NCI-H146 treated with DMSO at 0.1 percent for 48 hours (cell line): ENCODE measurements at regions not wholly inside any gene's neighbourhood (a gene's known extent, or its start where the extent isn't known, plus 50 kb on each side); places are given as distances from the start of the nearest gene placed in this dataset.
"Not testable (repeated sequence)": the region's sequence is repeated elsewhere in the genome, so short reads cannot be mapped to it uniquely, and the experiment has no call there.

Source experiments
- DNase-seq: peaks from one replicate; lab custom pipeline; 2025; ENCODE audit not compliant: unreplicated experiment; lab: John Stamatoyannopoulos, UW

DNA sequence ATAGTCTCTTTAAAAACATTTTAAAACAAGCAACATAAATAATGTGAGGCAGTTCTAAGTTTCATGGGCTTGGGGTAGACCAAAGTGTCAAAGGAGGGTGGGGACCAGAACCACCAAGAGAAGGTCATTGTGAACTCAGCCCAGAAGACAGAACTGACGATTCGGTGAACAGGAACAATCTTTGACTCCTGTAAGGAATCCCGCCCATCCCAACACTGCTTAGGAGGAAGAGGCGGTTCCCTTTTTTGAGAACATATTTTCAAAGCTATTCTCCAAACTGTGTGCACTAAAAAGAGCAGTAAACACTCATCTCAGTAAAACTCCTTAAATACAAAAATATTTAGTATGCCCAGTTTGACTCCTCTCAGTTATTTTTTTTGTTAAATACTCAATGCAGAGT lies 176.5 kb upstream of the TLE4 start:
- no peak for DNase-seq

DNA sequence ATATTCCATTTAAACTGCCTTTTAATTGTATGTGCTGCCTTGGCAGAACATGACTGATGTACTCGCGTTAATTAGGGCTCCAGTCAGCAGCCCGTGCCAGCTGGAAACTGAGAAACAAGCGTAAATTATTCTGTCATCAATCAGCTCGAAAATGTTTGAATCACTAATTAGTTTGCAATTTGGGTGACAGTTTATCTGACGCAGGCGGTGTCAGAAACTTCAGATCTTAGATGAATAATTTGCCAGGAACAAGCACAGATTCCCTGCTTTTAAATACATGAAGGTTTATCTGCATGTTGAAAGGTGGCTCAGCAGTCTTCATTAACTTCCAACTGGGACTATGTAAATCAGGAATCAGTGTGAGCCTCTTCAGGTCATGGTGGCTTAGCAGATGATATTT lies 176.0 kb upstream of the TLE4 start:
- DNase-seq = no peak

DNA sequence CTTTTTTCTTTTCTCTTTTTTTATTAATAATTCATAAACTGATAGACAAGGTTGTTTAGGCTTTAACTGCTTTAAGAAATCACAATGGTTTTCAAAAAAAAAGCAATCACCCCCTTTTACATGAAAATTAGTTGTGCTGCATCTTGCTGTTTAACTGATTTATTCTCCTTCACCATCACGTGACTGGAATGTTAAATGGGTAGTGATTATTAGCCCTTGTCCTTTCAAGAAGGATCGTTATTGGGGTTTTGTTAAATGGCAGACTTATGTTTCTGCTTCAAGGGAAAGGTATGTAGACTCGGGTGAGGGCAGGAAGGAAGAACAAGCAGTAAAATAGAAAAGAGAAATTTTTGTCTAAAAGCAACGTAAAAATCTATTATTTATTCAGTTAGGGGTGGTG lies 175.6 kb upstream of the TLE4 start:
- DNase-seq = no peak

DNA sequence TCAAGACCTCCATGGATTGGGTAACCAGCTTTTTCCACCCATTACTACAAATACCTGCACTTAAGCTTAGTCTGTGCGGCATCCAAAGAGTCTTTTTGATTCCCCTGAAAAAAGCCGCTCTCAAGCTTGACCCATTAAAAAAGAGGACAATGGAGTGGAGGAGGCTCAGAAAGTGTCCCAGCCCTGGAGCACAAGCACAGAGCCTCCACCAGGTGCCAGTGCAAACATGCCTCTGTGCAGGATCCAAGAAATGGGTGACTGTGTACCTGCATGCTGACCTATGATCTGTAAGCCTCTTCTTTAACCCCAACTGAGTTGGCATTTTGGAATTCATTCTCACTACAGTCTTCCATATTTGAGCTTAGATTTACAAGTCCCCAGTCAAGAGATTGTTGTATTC lies 168.3 kb upstream of the TLE4 start:
- no peak for DNase-seq

DNA sequence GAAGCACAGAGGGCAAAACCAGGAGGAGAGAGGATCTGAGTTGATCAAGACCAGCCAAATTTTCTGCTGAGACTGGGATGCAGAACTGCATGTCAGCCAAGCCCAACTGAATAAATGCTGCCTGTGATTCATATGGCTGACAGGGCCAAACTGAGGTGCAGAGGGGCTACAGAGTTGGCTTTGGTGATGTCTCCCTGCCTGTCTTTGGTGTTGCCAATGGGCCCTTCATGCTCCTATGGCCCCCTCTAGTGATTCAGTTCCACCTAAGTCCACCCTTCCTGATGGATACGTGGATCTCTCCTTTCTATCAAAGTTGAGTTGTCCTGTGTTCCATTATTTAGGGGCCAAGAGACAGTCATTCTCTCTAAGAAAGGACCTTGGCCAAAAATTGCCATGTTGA lies 163.6 kb upstream of the TLE4 start:
- DNase-seq = no peak

DNA sequence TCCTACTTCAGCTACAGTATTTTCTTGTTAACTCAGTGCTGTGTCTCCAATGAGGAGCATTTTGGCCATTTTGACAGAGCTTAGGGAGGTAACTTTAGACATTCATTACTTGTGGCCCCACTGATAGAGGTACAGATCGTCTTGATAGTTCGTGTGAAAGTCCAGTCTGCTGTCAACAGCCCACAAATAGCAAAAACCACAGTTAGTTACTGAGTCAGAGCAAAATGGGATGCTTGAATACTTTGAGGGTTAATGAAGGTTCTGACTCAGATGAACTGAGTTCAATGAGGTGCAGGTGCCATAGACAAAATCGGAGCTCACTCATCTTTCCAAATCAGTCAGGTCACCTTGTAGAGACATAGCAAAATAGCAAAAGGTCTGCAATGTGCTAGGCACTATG lies 163.1 kb upstream of the TLE4 start:
- no peak for DNase-seq

DNA sequence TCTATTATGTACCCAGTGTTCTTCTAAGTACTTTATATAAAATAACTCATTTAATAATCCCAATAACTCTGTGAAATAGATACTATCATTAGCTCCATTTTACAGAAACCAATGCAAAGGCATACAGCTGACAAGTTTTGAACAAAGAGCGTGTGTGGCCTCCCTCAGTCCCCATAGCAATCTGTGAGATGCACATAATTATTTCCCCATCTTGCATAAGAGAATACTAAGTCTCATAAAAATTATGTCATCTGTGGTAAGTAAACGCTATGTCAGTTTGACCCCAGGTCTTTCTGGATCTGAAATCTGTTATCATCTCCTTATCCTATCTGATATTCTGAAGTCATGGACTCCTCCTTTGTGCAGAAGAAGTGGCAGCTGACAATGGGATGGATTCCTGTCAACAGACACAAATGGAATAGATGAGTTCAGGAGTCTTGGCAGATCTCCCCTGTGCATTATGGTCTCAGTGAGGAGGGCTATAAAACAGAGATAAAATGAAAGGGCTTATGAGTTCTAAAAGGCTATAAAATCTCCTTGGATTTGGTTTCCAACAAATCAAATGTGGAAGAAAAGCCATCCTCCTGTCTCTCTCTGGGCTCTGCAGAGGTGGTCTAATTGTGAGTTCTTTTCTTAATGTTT lies 162.5 kb upstream of the TLE4 start:
- no peak for DNase-seq

DNA sequence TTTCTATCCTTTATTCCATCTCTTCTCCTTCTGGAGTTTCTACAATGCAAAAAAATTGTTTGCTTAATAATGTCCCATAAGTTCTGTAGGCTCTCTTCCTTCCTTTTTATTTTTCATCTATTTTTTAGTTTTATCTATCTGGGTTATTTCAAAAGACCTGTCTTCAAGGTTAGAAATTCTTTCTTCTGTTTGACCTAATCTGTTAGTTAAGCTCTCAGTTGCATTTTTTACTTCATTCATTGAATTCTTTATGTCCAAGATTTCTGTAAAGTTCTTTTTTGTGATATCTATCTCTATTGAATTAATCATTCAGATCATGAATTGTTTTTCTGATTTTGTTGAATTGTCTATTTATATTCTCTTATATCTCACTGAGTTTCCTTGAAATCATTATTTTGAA lies 145.9 kb upstream of the TLE4 start:
- no peak for DNase-seq

DNA sequence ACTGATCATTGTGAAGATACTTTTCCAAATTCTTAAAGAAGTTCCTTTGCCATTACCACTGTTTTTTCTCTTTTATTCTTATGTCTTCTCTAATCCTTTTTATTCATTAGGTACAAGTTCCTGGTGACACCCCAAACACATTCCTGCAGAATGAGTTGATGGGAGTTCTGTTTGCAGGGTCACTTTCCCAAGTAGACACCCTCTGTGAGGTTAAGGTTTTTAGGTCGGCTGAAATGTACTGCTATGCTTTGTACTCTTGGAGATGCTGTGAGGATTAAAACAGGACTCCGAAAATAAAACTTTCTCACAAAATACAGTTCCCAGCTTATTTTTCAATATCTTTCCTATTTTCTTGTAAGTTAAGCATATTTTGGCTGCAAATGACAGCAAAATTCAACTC lies 143.3 kb upstream of the TLE4 start:
- DNase-seq = no peak

DNA sequence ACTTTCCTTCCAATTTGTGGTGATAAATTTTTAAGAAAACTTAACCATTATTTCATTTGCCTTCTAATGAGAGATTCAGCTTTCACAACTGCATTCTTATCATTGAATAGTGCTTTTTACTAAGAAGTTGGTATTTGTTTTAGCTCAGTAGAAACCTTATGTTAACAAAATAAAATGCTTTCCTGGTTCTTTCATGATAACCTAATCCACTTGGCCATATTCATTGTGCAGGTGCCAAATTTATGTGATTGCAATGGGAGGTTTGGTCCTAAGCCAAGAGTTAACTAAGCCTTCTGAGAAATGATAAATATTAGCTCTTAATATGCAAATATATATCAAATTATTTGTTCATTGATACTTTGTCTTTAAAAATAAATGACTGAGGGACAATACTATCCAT lies 141.1 kb upstream of the TLE4 start:
- no peak for DNase-seq

DNA sequence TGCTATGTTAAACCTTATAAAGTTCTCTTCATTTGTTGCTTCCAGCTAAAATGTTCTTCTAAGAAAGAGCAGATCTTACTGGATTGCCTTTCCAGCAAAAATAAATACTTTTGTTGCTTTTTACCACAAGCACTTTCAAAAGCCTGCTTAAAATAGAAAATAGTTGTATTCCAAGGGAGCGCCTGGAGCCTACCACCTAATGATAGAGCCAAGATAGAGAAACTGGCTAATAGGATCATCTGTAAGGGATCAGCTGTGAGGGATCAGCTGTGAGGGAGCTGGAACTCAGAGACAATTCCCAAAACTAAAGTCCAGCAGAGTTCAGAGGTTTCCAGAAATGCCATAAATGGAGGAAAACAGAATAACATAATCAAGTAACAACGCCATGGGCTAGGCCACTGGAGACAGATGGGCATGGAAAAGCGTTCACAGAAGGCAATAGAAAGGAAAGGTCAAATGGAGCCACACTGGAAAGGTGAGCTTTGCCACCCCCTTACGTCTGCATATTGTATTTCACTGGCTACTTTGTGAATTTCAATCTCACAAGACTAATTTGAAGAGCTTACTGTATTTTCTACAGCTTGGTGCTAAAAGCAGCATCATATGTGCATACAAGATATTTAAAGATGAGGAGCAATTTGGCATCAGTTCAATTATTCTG lies 140.6 kb upstream of the TLE4 start:
- peak; percentile 20 for DNase-seq

DNA sequence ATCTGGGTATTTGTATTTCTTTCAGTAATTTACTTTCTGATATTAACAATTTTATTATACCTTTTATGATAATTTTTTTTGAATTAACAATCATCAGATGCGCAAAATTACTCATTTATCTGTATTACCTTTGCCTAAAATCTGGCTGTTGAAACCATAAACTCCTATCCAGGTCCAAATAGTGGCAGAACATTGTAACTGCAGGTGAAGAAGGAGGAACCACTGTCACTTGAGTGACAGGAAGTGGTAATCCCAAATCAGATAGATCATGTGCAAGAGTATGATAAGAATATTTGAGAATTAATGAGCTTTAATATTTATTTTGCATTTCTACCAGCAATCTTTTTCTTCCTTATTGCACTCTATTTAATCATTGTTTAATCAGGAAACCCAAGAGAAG lies 139.3 kb upstream of the TLE4 start:
- no peak for DNase-seq

DNA sequence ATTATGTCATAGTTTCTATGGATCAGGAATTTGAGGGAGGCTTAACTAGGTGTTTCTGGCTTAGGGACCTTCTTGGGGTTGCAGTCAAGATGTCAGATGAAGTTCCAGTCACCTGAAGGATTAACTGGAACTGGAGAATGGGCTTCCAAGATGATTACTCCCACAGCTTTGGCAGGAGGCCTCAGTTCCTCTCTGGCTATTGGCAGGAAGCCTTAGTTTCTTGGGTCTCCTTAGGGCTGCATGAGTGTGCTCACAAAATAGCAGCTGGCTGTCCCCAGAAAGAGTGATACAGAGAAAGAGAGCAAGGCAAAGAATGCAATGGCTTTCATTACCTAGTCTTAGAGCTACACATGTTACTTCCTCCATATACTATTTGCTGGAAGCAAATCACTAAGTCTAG lies 138.1 kb upstream of the TLE4 start:
- DNase-seq = no peak

DNA sequence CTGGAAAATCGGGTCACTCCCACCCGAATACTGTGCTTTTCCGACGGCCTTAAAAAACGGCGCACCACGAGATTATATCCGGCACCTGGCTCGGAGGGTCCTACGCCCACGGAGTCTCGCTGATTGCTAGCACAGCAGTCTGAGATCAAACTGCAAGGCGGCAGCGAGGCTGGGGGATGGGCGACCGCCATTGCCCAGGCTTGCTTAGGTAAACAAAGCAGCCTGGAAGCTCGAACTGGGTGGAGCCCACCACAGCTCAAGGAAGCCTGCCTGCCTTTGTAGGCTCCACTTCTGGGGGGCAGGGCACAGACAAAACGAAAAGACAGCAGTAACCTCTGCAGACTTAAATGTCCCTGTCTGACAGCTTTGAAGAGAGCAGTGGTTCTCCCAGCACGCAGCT lies 132.5 kb upstream of the TLE4 start:
- not testable (repeated sequence) for DNase-seq

DNA sequence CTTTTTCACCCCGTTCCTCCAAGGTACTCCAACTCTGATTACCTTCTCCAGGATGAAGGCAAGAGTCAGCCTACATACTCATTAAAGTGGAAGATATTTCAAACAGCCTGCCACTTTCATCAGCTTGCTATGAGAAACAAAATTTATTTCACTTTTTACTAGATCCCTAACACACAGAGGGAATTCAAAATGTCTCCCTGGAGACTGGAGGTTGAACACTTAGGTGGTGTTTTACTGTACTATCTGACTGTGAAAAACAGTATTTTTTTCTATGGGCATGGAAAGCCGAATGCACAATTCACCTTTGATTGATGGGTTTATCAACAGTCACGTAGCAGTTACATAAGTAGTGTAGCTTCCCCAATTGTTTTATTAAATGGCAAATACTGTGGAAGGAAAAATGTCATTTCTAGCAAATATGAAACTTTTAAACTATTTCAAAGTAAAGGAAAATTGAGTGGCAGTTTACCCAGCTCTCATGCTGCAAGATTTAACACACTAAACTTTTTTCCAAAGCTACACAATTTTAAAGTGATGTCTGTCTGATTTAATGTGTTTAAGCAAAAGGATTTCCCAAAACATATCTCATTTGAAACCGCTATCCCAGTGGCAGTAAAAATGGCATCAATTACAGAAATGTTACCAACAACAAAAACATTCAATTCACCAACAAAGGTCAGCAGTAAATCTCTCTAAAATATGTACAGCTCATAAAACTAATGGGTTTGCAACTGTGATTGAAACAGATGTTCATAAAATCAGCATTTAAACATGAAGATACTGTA lies 125.0 kb upstream of the TLE4 start:
- no peak for DNase-seq

DNA sequence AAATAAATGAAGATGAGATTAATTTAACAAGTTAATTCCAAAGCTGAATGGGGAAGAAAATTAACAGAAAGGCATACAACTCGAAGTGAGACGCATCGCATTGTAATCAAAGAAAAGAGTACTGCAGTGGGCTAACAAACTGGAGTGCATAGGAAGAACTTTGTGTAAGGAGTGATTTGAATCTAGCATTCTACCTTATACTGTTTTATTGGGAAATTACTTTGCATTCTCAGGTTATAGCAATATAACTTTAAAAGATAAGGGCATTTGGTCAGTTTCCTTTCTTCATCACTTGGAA lies 124.5 kb upstream of the TLE4 start:
- no peak for DNase-seq

DNA sequence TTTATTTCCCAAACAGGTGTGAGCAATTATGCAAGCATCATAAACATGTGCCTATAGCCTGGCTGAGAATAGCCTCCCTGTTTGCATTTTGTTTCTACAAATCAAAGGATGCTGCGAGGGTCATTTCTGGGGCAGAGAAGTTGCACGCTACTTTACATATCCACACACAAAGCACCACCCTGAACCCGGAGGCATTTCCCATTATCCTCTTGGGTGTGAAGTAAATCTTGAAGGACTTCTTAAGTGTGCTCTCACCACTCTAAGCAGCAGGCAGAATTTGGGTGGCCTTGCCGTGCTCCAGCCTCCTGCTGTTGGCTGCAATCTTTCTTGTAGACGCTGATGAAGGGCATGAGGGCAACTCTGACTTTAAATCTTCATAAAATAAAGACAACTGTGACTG lies 124.0 kb upstream of the TLE4 start:
- no peak for DNase-seq

DNA sequence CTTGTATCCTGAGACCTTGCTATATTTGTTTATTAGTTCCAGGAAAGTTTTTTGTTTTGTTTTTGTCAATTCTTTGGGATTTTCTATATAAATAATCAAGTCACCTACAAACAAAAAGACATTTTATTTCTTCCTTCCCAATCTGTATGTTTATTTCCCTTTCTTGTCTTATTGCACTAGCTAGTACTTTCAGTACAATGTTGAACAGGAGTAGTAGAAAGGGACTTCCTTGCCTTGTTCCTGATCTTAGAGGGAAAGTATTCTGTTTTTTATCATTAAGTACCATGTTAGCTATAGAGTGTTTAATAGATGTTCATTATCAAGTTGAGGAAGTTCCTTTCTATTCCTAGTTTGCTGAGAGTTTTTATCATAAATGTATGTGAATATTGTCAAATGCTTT lies 119.5 kb upstream of the TLE4 start:
- no peak for DNase-seq

DNA sequence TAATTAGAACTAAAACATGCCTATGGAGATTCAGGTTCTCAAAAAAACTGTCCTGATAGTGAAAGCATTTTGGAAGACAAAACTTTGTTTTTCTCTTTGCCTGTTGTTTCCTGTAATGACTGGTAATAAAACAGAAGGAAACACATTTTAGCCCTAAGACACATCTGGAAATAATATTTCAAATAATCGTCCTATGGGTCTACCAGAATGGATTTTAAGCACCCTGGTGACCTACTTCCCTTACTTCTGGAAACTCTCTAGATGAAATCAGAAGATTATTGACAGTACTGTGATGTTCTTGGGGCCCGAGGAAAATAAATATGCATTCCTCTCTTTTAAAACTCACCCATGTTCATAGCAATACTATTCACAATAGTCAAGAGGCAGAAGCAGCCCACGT lies 110.1 kb upstream of the TLE4 start:
- no peak for DNase-seq

DNA sequence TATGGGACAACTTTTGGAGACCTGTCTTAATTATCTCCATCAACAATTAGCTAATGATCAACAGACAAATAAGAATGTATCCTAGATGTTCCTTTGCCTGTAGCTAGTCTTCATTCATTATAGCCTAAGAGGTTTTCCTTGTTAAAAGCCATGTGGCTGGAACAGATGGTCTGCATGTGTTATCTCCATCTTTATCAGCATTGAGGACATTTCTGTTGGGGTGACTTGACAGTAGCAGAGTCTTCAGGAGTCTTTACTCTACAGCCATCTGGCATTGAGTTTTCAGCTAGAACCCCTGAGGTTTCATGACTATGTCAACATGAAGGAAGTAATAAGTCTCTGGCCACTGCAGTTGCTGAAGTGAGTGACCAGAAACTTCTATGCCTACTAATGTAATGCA lies 106.6 kb upstream of the TLE4 start:
- no peak for DNase-seq

DNA sequence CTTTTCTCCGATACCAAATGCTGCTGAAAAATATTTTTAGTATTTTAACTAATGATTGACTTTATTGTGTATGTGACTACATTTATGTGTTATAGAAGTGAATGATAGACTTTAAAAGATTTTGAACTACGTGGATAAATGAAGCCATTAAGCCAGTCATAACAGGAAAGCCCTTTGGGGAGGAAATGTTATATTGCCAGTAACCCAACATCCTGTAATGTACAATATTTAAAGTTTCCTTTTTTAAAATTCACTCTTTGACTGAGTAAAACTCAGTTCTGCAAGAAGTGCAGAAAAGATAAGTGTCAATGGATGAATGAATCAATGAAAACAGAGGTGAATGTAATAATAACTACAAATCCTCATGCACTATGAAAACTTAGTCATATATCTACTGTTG lies 102.6 kb upstream of the TLE4 start:
- DNase-seq = no peak

DNA sequence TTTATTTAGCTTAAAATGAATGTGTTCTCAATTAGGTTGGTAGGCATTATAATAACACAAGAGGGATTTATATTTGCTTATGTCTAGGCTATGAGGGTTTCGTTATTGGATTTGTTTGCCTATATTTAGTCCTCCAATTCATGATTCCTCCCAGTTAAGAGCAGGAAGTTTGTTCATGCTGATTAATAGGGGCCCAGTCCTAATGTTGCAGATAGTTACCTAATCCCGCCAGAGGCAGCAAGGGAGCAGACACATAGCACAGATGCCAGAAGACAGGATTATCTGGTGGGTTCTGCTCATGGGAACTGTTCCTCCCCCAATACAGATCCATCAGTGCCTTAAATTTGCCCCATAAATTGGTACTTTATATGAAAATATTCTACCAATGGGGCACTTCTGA lies 100.8 kb upstream of the TLE4 start:
- DNase-seq = peak; percentile 55
